DOHH2 (cell line): ENCODE measurements at regions not wholly inside any gene's neighbourhood (a gene's known extent, or its start where the extent isn't known, plus 50 kb on each side); places are given as distances from the start of the nearest gene placed in this dataset.

Experiments
- H3F3A ChIP-seq: fragments of 200-600 bp; sonication (generic), shearing (Covaris generic); 2 replicates; pipeline ENCODE4 v1.6.0; 2016; ENCODE audit warnings: antibody characterized with exemption, mild to moderate bottlenecking; ENCODE audit not compliant: control insufficient read depth, insufficient read depth
- H3K27ac ChIP-seq: fragments of 200-600 bp; sonication (generic); 2 replicates; pipeline ENCODE4 v1.5.1; 2014; ENCODE audit warnings: low read depth, mild to moderate bottlenecking, low read length, moderate library complexity
- H3K27me3 ChIP-seq: fragments of 200-600 bp; sonication (generic); 2 replicates; pipeline ENCODE4 v1.6.1; 2014; ENCODE audit warnings: mild to moderate bottlenecking, low read length, mixed read lengths; ENCODE audit not compliant: control insufficient read depth
- H3K36me3 ChIP-seq: fragments of 200-600 bp; sonication (generic); 2 replicates; pipeline ENCODE4 v1.6.1; 2014; ENCODE audit warnings: mild to moderate bottlenecking, low read length, moderate library complexity, mixed read lengths; ENCODE audit not compliant: control insufficient read depth
- H3K4me1 ChIP-seq: fragments of 200-600 bp; sonication (generic); 2 replicates; pipeline ENCODE4 v1.6.1; 2014; ENCODE audit warnings: mild to moderate bottlenecking, low read length, mixed read lengths; ENCODE audit not compliant: control insufficient read depth
- H3K4me2 ChIP-seq: fragments of 200-600 bp; sonication (generic); 2 replicates; pipeline ENCODE4 v1.6.0; 2014; ENCODE audit warnings: mild to moderate bottlenecking, low read length, moderate library complexity
- H3K4me3 ChIP-seq: fragments of 200-600 bp; sonication (generic); 2 replicates; pipeline ENCODE4 v1.5.1; 2014; ENCODE audit warnings: mild to moderate bottlenecking, low read length, mixed read lengths
- H3K79me2 ChIP-seq: fragments of 200-600 bp; sonication (generic); 2 replicates; pipeline ENCODE4 v1.6.1; 2014; ENCODE audit warnings: mild to moderate bottlenecking, low read length, mixed read lengths; ENCODE audit not compliant: control insufficient read depth
- H3K9me2 ChIP-seq: fragments of 200-600 bp; sonication (generic); replicated peaks from 2 replicates; pipeline ENCODE4 v1.6.1; 2014; ENCODE audit warnings: mild to moderate bottlenecking, low read length, mixed read lengths; ENCODE audit not compliant: control insufficient read depth
- H3K9me3 ChIP-seq: fragments of 200-600 bp; sonication (generic); 2 replicates; pipeline ENCODE4 v1.6.1; 2014; ENCODE audit warnings: antibody characterized with exemption, low read length, mixed read lengths; ENCODE audit not compliant: control insufficient read depth, insufficient read depth
- H4K20me1 ChIP-seq: fragments of 200-600 bp; sonication (generic); 2 replicates; pipeline ENCODE4 v1.6.0; 2014; ENCODE audit warnings: low read depth, mild to moderate bottlenecking, antibody characterized with exemption, low read length, moderate library complexity; ENCODE audit not compliant: control insufficient read depth, insufficient read depth
- EZH2phosphoT487 ChIP-seq: fragments of 200-600 bp; sonication (generic); IDR thresholded peaks from 2 replicates; pipeline ENCODE4 v1.6.1; 2017; ENCODE audit warnings: borderline replicate concordance, mild to moderate bottlenecking, antibody characterized with exemption, low read length, moderate library complexity, mixed read lengths
- TF ChIP-seq, protein P1 (sequence below): fragments of 200-600 bp; sonication (generic); IDR thresholded peaks from one replicate; pipeline ENCODE4 v1.5.1; 2014; ENCODE audit warnings: antibody characterized with exemption, mild to moderate bottlenecking, low read depth, low read length; ENCODE audit not compliant: poor library complexity, severe bottlenecking

DNA sequence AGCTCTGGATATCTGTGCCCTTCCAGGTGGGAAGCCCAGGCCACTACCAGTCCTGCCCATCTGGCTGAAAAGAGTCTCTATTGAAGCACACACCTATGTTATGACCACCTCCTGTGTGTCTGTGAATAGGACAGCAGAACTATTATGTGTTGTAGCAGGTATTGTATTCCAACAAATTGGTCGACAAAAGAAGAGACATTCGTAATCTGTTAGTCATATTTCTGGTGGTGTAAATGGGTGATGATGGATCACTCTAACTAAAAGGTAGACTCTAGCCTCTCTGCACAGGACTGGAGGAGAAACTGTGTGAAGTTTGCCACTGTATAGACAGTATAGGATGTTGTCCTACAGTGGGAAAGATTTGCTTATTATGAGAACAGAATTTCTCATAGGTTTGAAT is 416.1 kb downstream of the TMEM38B start:
- no peak overlapping the region for H3K27ac ChIP-seq
- H3K36me3 ChIP-seq = no peaks in the 10 kb centered on the region
- H3F3A ChIP-seq = no peaks in the 10 kb centered on the region
- H3K4me2 ChIP-seq = no peak overlapping the region
- no peaks in the 10 kb centered on the region for H3K27me3 ChIP-seq
- H4K20me1 ChIP-seq = no peaks in the 10 kb centered on the region
- H3K4me1 ChIP-seq = no peaks in the 10 kb centered on the region
- H3K79me2 ChIP-seq = no peaks in the 10 kb centered on the region
- no peaks in the 10 kb centered on the region for H3K9me2 ChIP-seq
- H3K9me3 ChIP-seq = no peaks in the 10 kb centered on the region
- H3K4me3 ChIP-seq = no peak overlapping the region
- TF ChIP-seq, protein P1, sequence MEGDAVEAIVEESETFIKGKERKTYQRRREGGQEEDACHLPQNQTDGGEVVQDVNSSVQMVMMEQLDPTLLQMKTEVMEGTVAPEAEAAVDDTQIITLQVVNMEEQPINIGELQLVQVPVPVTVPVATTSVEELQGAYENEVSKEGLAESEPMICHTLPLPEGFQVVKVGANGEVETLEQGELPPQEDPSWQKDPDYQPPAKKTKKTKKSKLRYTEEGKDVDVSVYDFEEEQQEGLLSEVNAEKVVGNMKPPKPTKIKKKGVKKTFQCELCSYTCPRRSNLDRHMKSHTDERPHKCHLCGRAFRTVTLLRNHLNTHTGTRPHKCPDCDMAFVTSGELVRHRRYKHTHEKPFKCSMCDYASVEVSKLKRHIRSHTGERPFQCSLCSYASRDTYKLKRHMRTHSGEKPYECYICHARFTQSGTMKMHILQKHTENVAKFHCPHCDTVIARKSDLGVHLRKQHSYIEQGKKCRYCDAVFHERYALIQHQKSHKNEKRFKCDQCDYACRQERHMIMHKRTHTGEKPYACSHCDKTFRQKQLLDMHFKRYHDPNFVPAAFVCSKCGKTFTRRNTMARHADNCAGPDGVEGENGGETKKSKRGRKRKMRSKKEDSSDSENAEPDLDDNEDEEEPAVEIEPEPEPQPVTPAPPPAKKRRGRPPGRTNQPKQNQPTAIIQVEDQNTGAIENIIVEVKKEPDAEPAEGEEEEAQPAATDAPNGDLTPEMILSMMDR = no peak

DNA sequence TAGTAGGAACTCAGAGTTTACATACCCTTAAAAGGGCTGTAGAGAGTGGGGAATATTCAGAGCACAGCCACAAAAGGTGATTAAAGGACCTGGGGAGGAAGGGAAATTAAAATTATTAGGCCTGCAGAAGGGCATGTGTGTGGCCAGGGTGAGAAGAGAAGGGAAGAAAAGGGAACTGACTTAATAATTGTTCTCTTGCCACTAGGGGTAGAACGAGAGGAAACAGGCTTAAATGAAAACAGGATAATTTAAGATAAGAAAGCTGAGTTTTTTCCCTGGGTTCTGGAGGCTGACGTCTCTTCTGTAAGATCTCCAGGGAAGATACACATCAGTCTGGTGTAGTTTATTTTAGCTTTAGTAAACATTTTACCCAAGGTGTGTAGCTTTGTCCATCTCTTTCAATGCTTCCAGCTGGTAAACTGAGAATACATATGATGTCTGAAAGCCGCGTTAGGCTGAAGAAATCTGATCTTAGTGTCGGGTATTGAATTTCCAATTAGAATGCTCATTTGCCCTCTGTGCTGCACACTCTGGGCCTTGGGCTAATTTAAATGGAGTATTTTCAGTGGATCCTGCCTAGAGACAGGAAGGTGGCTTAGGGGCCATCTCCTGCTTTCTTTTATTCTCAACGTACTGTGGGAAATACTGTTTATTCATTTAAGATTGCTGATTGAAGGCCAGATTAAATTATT is 416.8 kb downstream of the TMEM38B start:
- Histone ChIP-seq H3F3A (no peaks in the 10 kb centered on the region), H3K4me3 (no peak overlapping the region), H4K20me1 (no peaks in the 10 kb centered on the region), H3K36me3 (no peaks in the 10 kb centered on the region), H3K9me2 (no peaks in the 10 kb centered on the region), H3K27me3 (no peaks in the 10 kb centered on the region), H3K9me3 (no peaks in the 10 kb centered on the region), H3K27ac (no peak overlapping the region), H3K4me2 (no peak overlapping the region), H3K4me1 (no peaks in the 10 kb centered on the region), H3K79me2 (no peaks in the 10 kb centered on the region)
- no peak for TF ChIP-seq EZH2phosphoT487

DNA sequence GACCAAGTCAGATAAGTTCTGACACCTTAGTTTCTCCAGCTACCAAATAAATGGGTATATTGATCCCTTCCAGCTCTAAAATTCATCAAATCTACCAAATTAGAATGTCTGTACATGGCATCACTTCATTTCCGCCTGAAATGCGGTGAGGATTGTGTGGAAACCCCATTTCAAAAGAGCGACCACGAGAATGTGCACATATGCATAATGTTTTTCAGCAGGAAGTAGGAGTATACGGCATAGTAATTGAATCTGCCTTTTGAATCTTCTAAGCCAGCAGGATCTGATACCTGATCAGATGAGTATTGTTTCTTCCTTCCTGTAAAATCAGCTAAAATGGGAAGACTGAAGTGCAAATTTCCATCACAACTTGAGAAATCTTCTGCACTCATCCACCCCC is 418.6 kb downstream of the TMEM38B start:
- TF ChIP-seq EZH2phosphoT487 = no peak
- TF ChIP-seq, protein P1 = no peak
- no peak overlapping the region for H3K4me3 ChIP-seq
- no peaks in the 10 kb centered on the region for H3K9me2 ChIP-seq
- H3K27me3 ChIP-seq = no peaks in the 10 kb centered on the region
- H4K20me1 ChIP-seq = no peaks in the 10 kb centered on the region
- no peak overlapping the region for H3K27ac ChIP-seq
- H3K4me2 ChIP-seq = no peak overlapping the region
- no peaks in the 10 kb centered on the region for H3K79me2 ChIP-seq
- no peaks in the 10 kb centered on the region for H3F3A ChIP-seq
- no peaks in the 10 kb centered on the region for H3K36me3 ChIP-seq
- no peaks in the 10 kb centered on the region for H3K4me1 ChIP-seq
- H3K9me3 ChIP-seq = no peaks in the 10 kb centered on the region

DNA sequence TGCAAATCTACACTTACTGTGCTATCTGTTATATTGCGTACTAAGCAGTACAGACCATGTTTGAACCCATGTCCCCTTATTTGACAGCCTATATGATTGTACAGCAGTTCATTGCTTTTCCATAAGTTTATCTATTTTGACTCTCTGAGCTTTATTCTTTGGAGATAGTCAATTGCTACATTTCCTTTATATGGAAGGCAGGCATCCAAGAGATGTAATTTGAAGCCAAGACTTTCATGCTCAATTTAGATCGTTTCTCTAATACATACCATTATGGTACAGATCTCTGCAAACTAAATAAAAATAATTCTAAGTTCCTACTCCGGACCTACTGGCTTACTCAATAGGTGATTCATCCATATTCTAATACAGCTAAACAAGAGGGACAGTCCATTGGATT is 424.8 kb downstream of the TMEM38B start:
- no peak overlapping the region for H3K27ac ChIP-seq
- H3K9me3 ChIP-seq = no peaks in the 10 kb centered on the region

More for the DNA sequence above, 424.8 kb downstream of the TMEM38B start:
- H3K27me3 ChIP-seq = no peaks in the 10 kb centered on the region
- no peaks in the 10 kb centered on the region for H3F3A ChIP-seq
- H3K9me2 ChIP-seq = no peaks in the 10 kb centered on the region
- H3K36me3 ChIP-seq = no peaks in the 10 kb centered on the region
- no peaks in the 10 kb centered on the region for H3K79me2 ChIP-seq
- H3K4me1 ChIP-seq = no peaks in the 10 kb centered on the region
- TF ChIP-seq, protein P1 = no peak
- no peak for TF ChIP-seq EZH2phosphoT487
- H3K4me3 ChIP-seq = no peak overlapping the region
- no peaks in the 10 kb centered on the region for H4K20me1 ChIP-seq
- no peak overlapping the region for H3K4me2 ChIP-seq
